PFSK-1 (cell line): ENCODE measurements at regions not wholly inside any gene's neighbourhood (a gene's known extent, or its start where the extent isn't known, plus 50 kb on each side); places are given as distances from the start of the nearest gene placed in this dataset.
A peak's percentile ranks its signal among the peaks of the same experiment; 100 is the strongest.

ENCODE experiments used
- FOXP2 ChIP-seq: optimal IDR thresholded peaks from 2 replicates; pipeline ENCODE3; 2011; ENCODE audit warnings: borderline replicate concordance, control low read depth, inconsistent platforms; ENCODE audit not compliant: insufficient read depth; ENCODE audit errors: extremely low read length, extremely low read depth
- POLR2AphosphoS5 ChIP-seq: IDR thresholded peaks from 2 replicates; pipeline ENCODE4 v1.6.1; 2012; ENCODE audit warnings: low read depth, mild to moderate bottlenecking, control low read depth, low read length, moderate library complexity
- SIN3A ChIP-seq: IDR thresholded peaks from 2 replicates; pipeline ENCODE4 v1.6.1; 2012; ENCODE audit warnings: mild to moderate bottlenecking, low read length, moderate library complexity, borderline replicate concordance; ENCODE audit not compliant: insufficient read depth
- TAF1 ChIP-seq: IDR thresholded peaks from 2 replicates; pipeline ENCODE4 v1.6.1; 2012; ENCODE audit warnings: low read length, control low read depth, borderline replicate concordance; ENCODE audit not compliant: insufficient read depth
- TF ChIP-seq, protein P1 (sequence below), 2 experiments: IDR thresholded peaks; 2 replicates each; pipeline versions ENCODE4 v1.6.1 to v1.8.0; 2011 to 2012; ENCODE audit warnings: low read depth in 2 of 2, low read length in 2 of 2, control low read depth in 1 of 2, inconsistent platforms in 1 of 2, mild to moderate bottlenecking in 1 of 2, moderate library complexity in 1 of 2; ENCODE audit not compliant: insufficient read depth in 1 of 2

DNA sequence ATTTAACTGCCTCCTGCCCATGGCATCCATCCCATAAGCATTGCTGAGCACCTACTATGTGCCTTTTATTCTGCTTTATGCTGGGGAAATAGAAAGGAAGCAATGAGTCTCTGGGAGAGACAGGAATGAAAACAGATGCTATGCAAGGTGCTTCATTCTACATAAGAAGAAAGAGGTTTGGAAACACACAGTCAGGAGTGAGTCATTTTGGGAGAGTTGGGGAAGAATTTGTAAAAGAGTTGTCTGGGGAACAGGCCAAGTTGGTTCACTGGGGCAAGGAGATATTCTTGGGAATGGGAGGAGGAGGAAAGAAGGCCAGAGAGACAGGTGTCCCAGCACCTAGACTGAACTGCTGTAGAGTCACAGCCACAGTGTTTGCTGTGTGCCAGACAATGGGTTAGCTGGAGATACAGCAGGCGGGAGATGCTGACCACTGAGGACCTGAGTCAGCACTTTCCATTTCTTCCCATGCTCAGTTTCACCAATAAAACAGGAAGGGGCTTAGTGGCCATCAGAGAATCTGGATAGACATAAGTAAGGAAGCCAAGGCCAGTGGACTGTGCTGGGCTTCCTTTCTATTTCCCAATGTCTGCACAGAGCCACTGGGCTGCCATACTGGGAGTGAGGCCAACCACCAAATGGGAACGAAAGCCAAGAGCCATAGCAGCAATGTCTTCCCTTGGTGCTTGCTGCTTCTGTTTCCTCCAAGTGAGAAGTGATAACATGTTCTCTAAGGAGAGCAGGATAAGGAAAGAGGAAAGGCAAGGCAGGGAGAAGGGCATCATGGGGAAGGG is 187.7 kb upstream of the USP24 start:
- TF ChIP-seq FOXP2: no peak
- no peak for TF ChIP-seq POLR2AphosphoS5
- no peak for TF ChIP-seq SIN3A
- no peak for TF ChIP-seq TAF1
- TF ChIP-seq, protein P1, sequence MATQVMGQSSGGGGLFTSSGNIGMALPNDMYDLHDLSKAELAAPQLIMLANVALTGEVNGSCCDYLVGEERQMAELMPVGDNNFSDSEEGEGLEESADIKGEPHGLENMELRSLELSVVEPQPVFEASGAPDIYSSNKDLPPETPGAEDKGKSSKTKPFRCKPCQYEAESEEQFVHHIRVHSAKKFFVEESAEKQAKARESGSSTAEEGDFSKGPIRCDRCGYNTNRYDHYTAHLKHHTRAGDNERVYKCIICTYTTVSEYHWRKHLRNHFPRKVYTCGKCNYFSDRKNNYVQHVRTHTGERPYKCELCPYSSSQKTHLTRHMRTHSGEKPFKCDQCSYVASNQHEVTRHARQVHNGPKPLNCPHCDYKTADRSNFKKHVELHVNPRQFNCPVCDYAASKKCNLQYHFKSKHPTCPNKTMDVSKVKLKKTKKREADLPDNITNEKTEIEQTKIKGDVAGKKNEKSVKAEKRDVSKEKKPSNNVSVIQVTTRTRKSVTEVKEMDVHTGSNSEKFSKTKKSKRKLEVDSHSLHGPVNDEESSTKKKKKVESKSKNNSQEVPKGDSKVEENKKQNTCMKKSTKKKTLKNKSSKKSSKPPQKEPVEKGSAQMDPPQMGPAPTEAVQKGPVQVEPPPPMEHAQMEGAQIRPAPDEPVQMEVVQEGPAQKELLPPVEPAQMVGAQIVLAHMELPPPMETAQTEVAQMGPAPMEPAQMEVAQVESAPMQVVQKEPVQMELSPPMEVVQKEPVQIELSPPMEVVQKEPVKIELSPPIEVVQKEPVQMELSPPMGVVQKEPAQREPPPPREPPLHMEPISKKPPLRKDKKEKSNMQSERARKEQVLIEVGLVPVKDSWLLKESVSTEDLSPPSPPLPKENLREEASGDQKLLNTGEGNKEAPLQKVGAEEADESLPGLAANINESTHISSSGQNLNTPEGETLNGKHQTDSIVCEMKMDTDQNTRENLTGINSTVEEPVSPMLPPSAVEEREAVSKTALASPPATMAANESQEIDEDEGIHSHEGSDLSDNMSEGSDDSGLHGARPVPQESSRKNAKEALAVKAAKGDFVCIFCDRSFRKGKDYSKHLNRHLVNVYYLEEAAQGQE (IDR thresholded peaks at IDR 0.05; ENCODE audit: insufficient read depth in 1 of 2, low read depth in 2 of 2, low read length in 2 of 2): no peak

DNA sequence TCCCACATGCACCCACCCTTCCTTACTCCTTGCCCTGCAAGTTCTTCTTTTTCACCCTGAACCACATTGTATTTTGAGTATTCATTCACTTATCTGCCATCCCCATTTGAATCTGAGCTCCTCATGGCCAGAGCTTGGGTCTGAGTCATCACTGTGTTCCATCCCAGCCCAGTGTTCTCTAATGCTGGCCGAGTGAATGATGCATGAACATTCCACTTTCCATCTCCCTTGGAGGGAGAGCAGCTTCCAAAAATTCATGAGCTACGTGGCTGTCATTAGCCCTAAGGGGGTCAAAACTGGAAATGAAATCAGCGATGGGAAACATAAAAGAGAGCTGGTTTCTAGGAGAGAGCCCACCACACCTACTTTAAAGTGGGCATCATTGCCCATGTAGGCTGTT is 187.0 kb upstream of the USP24 start:
- TF ChIP-seq FOXP2 (no peak), POLR2AphosphoS5 (no peak), SIN3A (no peak), TAF1 (no peak)
- TF ChIP-seq, protein P1 (IDR thresholded peaks at IDR 0.05; ENCODE audit: insufficient read depth in 1 of 2, low read depth in 2 of 2, low read length in 2 of 2): no peak

DNA sequence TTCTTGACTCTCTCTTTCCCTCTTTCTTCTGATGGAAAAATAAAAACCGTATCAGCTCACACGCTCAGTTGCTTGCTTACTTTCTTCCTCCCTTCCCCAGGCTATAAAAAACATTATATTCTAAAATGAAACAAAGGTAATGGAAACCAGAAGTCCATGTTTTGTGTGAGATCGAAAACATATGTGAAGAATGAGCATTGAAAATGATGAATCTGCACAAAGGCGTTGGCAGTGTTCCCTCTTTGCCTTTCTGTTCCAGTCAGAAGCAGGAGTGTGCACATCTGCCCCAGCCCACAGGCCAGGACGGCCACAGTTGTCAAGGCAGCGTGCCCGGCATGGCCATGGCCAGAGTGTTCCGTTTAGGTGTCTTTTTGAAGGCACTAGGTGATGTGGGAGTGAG is 185.3 kb upstream of the USP24 start:
- TF ChIP-seq FOXP2: no peak
- TF ChIP-seq SIN3A: no peak
- no peak for TF ChIP-seq POLR2AphosphoS5
- TF ChIP-seq, protein P1 (IDR thresholded peaks at IDR 0.05; ENCODE audit: insufficient read depth in 1 of 2, low read depth in 2 of 2, low read length in 2 of 2): no peak
- TF ChIP-seq TAF1: no peak

DNA sequence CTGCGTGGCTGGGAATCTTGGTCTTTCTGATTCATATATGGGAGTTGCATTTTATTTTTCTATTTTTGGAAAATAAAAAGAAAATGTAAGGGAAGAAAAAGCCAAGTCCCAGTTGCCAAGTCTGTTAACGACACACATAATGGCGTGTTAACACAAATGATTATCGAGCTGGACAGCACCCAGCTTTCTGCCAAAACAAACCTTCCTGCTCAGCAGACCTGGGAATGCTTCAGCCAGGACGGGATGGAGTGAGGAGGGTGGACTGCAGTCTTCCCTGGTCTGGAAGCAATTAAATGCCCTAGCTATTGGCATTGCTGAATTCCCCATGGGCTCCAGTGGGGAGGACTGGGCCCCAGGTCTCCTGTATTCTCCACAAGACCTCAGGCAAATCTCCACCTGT is 184.2 kb upstream of the USP24 start:
- no peak for TF ChIP-seq FOXP2
- TF ChIP-seq POLR2AphosphoS5: no peak
- no peak for TF ChIP-seq TAF1
- TF ChIP-seq, protein P1 (IDR thresholded peaks at IDR 0.05; ENCODE audit: insufficient read depth in 1 of 2, low read depth in 2 of 2, low read length in 2 of 2): peak; percentile 75 to 86
